Erythroblast (primary cell): ENCODE measurements at regions not wholly inside any gene's neighbourhood (a gene's known extent, or its start where the extent isn't known, plus 50 kb on each side); places are given as distances from the start of the nearest gene placed in this dataset.

Experiments
- GATA1 ChIP-seq: IDR thresholded peaks from 2 replicates; pipeline ENCODE4 v1.6.1; 2011; ENCODE audit warnings: low read depth, mild to moderate bottlenecking, control low read depth, low read length, moderate library complexity
- POLR2A ChIP-seq: IDR thresholded peaks from 2 replicates; pipeline ENCODE4 v1.6.1; 2011; ENCODE audit warnings: mild to moderate bottlenecking, low read length

GRCh38 chr1:212555426-212555825 is 53.1 kb upstream of the ATF3 start:
- TF ChIP-seq POLR2A = no peak
- TF ChIP-seq GATA1 = no peak
